Endodermal cell (in vitro differentiated cells): ENCODE measurements at regions not wholly inside any gene's neighbourhood (a gene's known extent, or its start where the extent isn't known, plus 50 kb on each side); places are given as distances from the start of the nearest gene placed in this dataset.

Experiments
- DNase-seq: peaks from one replicate; pipeline ENCODE4 v3.0.0-alpha.2; 2017
- H3K27ac ChIP-seq: 2 replicates; pipeline ENCODE4 v1.5.1; 2013; ENCODE audit warnings: mild to moderate bottlenecking, low read depth, low read length, moderate library complexity
- H3K27me3 ChIP-seq: 2 replicates; pipeline ENCODE4 v1.6.1; 2013; ENCODE audit warnings: mild to moderate bottlenecking, low read length, moderate library complexity; ENCODE audit not compliant: insufficient read depth, control insufficient read depth, poor library complexity, severe bottlenecking
- H3K36me3 ChIP-seq: 2 replicates; pipeline ENCODE4 v1.7.0; 2013; ENCODE audit warnings: mild to moderate bottlenecking, low read length, moderate library complexity; ENCODE audit not compliant: control insufficient read depth, insufficient read depth
- H3K4me1 ChIP-seq: one replicate; pipeline ENCODE4 v1.7.0; 2013; ENCODE audit warnings: low read length; ENCODE audit not compliant: control insufficient read depth, insufficient read depth
- H3K4me3 ChIP-seq: 2 replicates; pipeline ENCODE4 v1.5.1; 2013; ENCODE audit warnings: mild to moderate bottlenecking, low read length, moderate library complexity
- H3K9ac ChIP-seq: 2 replicates; pipeline ENCODE4 v1.6.1; 2013; ENCODE audit warnings: mild to moderate bottlenecking, low read length, moderate library complexity; ENCODE audit not compliant: poor library complexity, severe bottlenecking; ENCODE audit errors: extremely low read depth
- H3K9me3 ChIP-seq: 2 replicates; pipeline ENCODE4 v1.6.1; 2013; ENCODE audit warnings: mild to moderate bottlenecking, low read length, moderate library complexity; ENCODE audit not compliant: control insufficient read depth
- H3K27ac Mint-ChIP-seq: 2 replicates; pipeline ENCODE4 v1.8.0; 2020; ENCODE audit warnings: mixed read lengths
- H3K27me3 Mint-ChIP-seq: 2 replicates; pipeline ENCODE4 v1.8.0; 2021; ENCODE audit warnings: mild to moderate bottlenecking, mixed read lengths; ENCODE audit not compliant: insufficient read depth
- H3K36me3 Mint-ChIP-seq: 2 replicates; pipeline ENCODE4 v1.8.0; 2020; ENCODE audit warnings: low read depth, mixed read lengths
- H3K4me1 Mint-ChIP-seq: 2 replicates; pipeline ENCODE4 v1.8.0; 2020; ENCODE audit warnings: mixed read lengths
- H3K4me3 Mint-ChIP-seq: 2 replicates; pipeline ENCODE4 v1.8.0; 2020; ENCODE audit warnings: mild to moderate bottlenecking, moderate library complexity, mixed read lengths
- H3K9me3 Mint-ChIP-seq: 2 replicates; pipeline ENCODE4 v1.8.0; 2020; ENCODE audit warnings: mild to moderate bottlenecking, mixed read lengths
- WGBS, 2 experiments: methylation state at CpG; one replicate each; pipeline versions ENCODE4 v1.1.5 to v1.1.7; 2013; ENCODE audit warnings: missing lambda C conversion rate in 2 of 2, mixed read lengths in 1 of 2; ENCODE audit not compliant: insufficient coverage in 1 of 2, insufficient read length in 1 of 2; 5-methylcytosine and 5-hydroxymethylcytosine counted together
- TF ChIP-seq, protein P1 (sequence below): fragments of 200-600 bp; sonication (generic); conservative IDR thresholded peaks from 2 replicates; pipeline ENCODE4 v1.5.0; 2021; ENCODE audit warnings: antibody characterized with exemption, mild to moderate bottlenecking

- Mint-ChIP-seq H3K27ac (no peak overlapping the region), H3K27me3 (peaks cover 89% of the 10 kb centered on the region), H3K4me3 (no peak overlapping the region), H3K4me1 (peaks cover 17% of the 10 kb centered on the region), H3K36me3 (no peaks in the 10 kb centered on the region), H3K9me3 (peaks cover 8% of the 10 kb centered on the region)
- TF ChIP-seq, protein P1, sequence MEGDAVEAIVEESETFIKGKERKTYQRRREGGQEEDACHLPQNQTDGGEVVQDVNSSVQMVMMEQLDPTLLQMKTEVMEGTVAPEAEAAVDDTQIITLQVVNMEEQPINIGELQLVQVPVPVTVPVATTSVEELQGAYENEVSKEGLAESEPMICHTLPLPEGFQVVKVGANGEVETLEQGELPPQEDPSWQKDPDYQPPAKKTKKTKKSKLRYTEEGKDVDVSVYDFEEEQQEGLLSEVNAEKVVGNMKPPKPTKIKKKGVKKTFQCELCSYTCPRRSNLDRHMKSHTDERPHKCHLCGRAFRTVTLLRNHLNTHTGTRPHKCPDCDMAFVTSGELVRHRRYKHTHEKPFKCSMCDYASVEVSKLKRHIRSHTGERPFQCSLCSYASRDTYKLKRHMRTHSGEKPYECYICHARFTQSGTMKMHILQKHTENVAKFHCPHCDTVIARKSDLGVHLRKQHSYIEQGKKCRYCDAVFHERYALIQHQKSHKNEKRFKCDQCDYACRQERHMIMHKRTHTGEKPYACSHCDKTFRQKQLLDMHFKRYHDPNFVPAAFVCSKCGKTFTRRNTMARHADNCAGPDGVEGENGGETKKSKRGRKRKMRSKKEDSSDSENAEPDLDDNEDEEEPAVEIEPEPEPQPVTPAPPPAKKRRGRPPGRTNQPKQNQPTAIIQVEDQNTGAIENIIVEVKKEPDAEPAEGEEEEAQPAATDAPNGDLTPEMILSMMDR = no peak
- Histone ChIP-seq H3K4me1 (peaks cover 3% of the 10 kb centered on the region), H3K27me3 (peaks cover 80% of the 10 kb centered on the region), H3K9ac (no peak overlapping the region), H3K9me3 (no peaks in the 10 kb centered on the region), H3K27ac (no peak overlapping the region), H3K4me3 (no peak overlapping the region), H3K36me3 (no peaks in the 10 kb centered on the region)
- no peak for DNase-seq
- 66 to 75% methylated on average over 4 to 5 of the region's 5 CpGs for WGBS, 2 experiments
Observed at GRCh38 chr10:125216861-125217260, 56.5 kb upstream of the CTBP2 start.

GRCh38 chr10:125216309-125216708 lies 55.9 kb upstream of the CTBP2 start:
- H3K27ac ChIP-seq = no peak overlapping the region
- peaks cover 3% of the 10 kb centered on the region for H3K4me1 ChIP-seq
- H3K4me3 ChIP-seq = no peak overlapping the region
- peaks cover under 1% of the 10 kb centered on the region for H3K9me3 ChIP-seq
- Mint-ChIP-seq H3K9me3 (peaks cover 8% of the 10 kb centered on the region), H3K27ac (no peak overlapping the region), H3K4me1 (peaks cover 17% of the 10 kb centered on the region), H3K27me3 (peaks cover 89% of the 10 kb centered on the region), H3K36me3 (no peaks in the 10 kb centered on the region), H3K4me3 (no peak overlapping the region)
- H3K36me3 ChIP-seq = no peaks in the 10 kb centered on the region
- no peak for DNase-seq
- H3K27me3 ChIP-seq = peaks cover 74% of the 10 kb centered on the region
- TF ChIP-seq, protein P1 = no peak
- 94 to 95% methylated on average over 3 of the region's 3 CpGs for WGBS, 2 experiments
- H3K9ac ChIP-seq = no peak overlapping the region

- Histone ChIP-seq H3K4me1 (peaks cover 3% of the 10 kb centered on the region), H3K4me3 (no peak overlapping the region), H3K27ac (no peak overlapping the region), H3K27me3 (peaks cover 55% of the 10 kb centered on the region), H3K9ac (no peak overlapping the region), H3K36me3 (no peaks in the 10 kb centered on the region), H3K9me3 (peaks cover 3% of the 10 kb centered on the region)
- H3K27ac Mint-ChIP-seq = no peak overlapping the region
- TF ChIP-seq, protein P1 = no peak
- peaks cover 8% of the 10 kb centered on the region for H3K9me3 Mint-ChIP-seq
- H3K4me3 Mint-ChIP-seq = no peak overlapping the region
- peaks cover 17% of the 10 kb centered on the region for H3K4me1 Mint-ChIP-seq
- 97% methylated on average over 2 of the region's 2 CpGs; no CpG with 5 or more reads in 1 of the 2 experiments for WGBS, 2 experiments
- H3K27me3 Mint-ChIP-seq = peaks cover 85% of the 10 kb centered on the region
- no peak for DNase-seq
- H3K36me3 Mint-ChIP-seq = no peaks in the 10 kb centered on the region
Observed at GRCh38 chr10:125214283-125214570, 53.9 kb upstream of the CTBP2 start.
